HUES48 (cell line): ENCODE measurements at regions not wholly inside any gene's neighbourhood (a gene's known extent, or its start where the extent isn't known, plus 50 kb on each side); places are given as distances from the start of the nearest gene placed in this dataset.
"Not testable (repeated sequence)": the region's sequence is repeated elsewhere in the genome, so short reads cannot be mapped to it uniquely, and the experiment has no call there.

Experiments used
- H3K27ac ChIP-seq: one replicate; pipeline ENCODE4 v1.7.0; 2013; ENCODE audit warnings: low read depth, low read length, inconsistent platforms
- H3K27me3 ChIP-seq: 2 replicates; pipeline ENCODE4 v1.6.1; 2013; ENCODE audit warnings: mild to moderate bottlenecking, low read length; ENCODE audit not compliant: control insufficient read depth, insufficient read depth
- H3K36me3 ChIP-seq: 2 replicates; pipeline ENCODE4 v1.6.1; 2013; ENCODE audit warnings: low read length; ENCODE audit not compliant: control insufficient read depth, insufficient read depth
- H3K4me1 ChIP-seq: 2 replicates; pipeline ENCODE4 v1.6.1; 2013; ENCODE audit warnings: mild to moderate bottlenecking, low read length; ENCODE audit not compliant: control insufficient read depth, insufficient read depth
- H3K4me3 ChIP-seq: 2 replicates; pipeline ENCODE4 v1.5.1; 2013; ENCODE audit warnings: mild to moderate bottlenecking, low read depth, low read length
- H3K9ac ChIP-seq: 2 replicates; pipeline ENCODE4 v1.6.1; 2013; ENCODE audit warnings: mild to moderate bottlenecking, low read depth, low read length, moderate library complexity
- H3K9me3 ChIP-seq: 2 replicates; pipeline ENCODE4 v1.6.1; 2013; ENCODE audit warnings: low read length; ENCODE audit not compliant: control insufficient read depth, insufficient read depth

DNA sequence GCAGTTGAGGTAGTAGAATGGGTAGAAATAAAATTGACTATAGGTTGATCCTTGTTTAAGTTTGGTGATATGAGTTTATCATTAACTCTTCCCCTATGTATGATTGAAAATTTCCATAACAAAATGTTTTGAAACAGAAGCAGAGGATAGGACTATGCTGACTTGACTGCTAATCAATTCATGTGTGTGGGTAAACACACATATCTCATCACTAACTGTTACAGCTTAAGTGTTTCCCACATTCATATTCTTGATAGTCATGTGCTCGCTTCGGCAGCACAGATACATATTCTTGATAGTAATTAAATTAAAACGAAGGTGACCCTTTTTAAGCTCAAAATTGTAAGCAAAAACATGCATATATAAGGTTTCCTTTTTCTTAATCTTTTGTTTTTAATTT, 68.2 kb upstream of the SAMSN1 start:
- Histone ChIP-seq H3K27ac (peak overlapping the region; percentile 87), H3K9me3 (peaks cover 8% of the 10 kb centered on the region), H3K4me1 (peaks cover 70% of the 10 kb centered on the region), H3K27me3 (no peaks in the 10 kb centered on the region), H3K4me3 (no peak overlapping the region), H3K9ac (0 out of 2 replicates have a peak overlapping the region, but pooled peaks have one; percentile 58), H3K36me3 (no peaks in the 10 kb centered on the region)

DNA sequence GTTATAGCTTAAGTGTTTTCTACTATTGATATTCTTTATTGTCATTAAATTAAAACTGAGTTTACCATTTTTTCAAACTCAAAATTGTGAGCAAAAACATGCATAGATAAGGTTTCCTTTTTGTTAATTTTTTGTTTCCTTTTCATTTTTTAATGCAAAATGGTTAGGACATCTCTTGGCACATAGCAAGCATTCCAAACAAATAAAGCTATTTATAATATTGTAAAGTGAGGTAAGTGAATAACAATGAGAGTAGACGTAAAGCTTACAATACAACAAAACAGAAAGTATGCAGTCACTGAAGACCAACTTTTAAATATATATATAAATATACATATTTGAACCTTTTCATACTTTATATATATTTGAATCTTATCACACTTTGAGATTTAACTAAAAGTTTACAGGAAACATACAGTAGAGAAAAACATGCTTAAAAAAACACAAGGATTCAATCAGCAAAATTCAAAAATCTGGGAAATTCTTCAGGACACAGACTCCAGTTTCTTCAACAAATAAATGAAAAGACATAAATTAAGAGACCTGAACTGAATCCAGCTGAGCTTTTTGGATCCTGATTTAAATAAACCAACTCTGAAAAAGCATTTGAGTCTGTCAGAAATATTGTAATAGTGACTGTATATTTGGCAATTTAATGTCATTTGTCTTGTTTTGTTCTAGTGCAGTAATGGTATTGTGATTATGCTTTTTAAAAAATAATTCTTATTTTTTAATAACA, 67.5 kb upstream of the SAMSN1 start:
- Histone ChIP-seq H3K4me1 (peaks cover 63% of the 10 kb centered on the region), H3K9ac (no peak overlapping the region), H3K9me3 (peaks cover 8% of the 10 kb centered on the region), H3K36me3 (no peaks in the 10 kb centered on the region), H3K4me3 (no peak overlapping the region; the same call in 1 of the 2 replicates), H3K27ac (peak overlapping the region; percentile 41), H3K27me3 (no peaks in the 10 kb centered on the region)

DNA sequence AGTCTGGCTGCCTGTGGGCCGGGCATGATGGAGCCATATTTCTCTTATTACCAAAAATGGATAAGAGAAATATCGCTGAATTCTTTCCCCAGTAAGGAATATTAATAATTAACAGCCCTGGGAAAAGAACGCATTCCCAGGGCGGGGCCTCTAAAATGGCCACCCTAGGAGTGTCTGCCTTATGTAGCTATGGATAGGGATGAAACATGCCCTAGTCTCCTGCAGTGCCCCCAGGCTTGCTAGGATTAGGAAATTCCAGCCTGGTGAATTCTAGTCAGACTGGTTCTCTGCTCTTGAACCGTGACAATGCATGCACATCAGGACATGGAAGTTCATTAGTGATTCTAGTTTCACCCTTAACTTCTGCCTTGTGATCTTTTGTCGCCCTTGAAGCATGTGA, 64.0 kb upstream of the SAMSN1 start:
- H3K27ac ChIP-seq, H3K36me3 ChIP-seq, H3K27me3 ChIP-seq, H3K9ac ChIP-seq, H3K4me3 ChIP-seq: not testable (repeated sequence)
- Histone ChIP-seq H3K4me1 (peaks cover 33% of the 10 kb centered on the region), H3K9me3 (peaks cover 13% of the 10 kb centered on the region)

DNA sequence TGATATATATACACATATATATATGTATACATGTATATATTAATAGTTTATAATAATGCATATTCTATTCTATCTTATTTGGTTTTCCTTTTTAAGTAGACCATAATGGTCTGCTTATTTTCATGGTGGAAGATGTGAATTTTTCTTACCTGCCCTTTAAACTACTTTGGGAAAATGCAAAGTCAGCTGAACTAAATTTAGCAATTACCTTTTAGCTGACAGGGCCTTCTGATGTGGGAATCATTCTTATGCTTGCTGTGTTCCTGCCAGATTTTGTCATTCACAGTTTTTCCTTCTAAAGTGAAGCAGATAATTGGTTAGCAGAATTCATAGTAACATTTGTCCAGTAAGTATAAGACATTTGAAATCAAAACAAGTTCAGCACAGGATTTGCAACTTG, 63.2 kb upstream of the SAMSN1 start:
- Histone ChIP-seq H3K4me1 (peaks cover 25% of the 10 kb centered on the region), H3K4me3 (no peak overlapping the region), H3K9ac (no peak overlapping the region), H3K36me3 (no peaks in the 10 kb centered on the region), H3K27me3 (no peaks in the 10 kb centered on the region), H3K9me3 (peaks cover 13% of the 10 kb centered on the region), H3K27ac (no peak overlapping the region)

DNA sequence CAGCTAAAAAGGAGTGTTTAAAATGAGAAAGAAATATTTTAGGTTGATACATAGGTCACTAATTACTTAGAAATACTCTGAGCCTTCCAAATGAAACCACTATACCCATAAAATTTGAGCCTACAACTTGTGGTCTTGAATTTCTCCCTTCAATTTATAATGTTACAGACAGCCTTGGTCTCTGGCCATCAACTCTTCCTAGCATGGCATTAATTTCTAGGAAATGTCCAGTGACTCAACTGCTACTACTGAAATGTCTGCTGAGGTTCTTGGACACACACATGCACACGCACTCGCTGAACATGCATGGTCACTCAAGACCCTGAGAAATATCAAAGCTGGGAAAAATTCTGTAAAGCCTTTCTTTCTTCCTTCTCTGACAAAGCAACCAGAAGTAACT, 61.1 kb upstream of the SAMSN1 start:
- Histone ChIP-seq H3K36me3 (no peaks in the 10 kb centered on the region), H3K9me3 (peaks cover 13% of the 10 kb centered on the region), H3K27ac (no peak overlapping the region), H3K27me3 (no peaks in the 10 kb centered on the region), H3K9ac (no peak overlapping the region), H3K4me1 (peaks cover 18% of the 10 kb centered on the region), H3K4me3 (no peak overlapping the region)

DNA sequence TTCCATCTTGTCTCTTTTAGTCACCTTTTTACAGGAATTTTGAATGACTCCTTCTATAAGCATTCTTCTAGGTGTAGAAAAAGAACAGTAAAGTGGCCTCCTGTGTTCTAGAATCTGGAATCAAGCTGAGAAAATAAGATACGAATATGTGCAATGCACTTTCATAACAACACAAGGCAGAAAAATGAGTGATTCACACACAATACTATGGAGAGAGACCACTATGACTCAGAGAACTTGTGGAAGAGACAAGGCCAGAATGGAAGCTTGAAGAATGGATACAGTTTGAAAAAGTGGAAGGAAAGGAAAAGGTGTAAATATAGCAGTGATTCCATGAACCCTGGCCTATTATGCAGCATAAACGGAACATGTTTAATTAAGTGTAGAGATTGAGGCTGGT, 57.1 kb upstream of the SAMSN1 start:
- 0 out of 2 replicates have a peak, but pooled peaks cover 2% of the 10 kb centered on the region for H3K9me3 ChIP-seq
- H3K4me3 ChIP-seq = no peak overlapping the region
- peaks cover 23% of the 10 kb centered on the region for H3K4me1 ChIP-seq
- H3K27me3 ChIP-seq = no peaks in the 10 kb centered on the region
- no peaks in the 10 kb centered on the region for H3K36me3 ChIP-seq
- H3K27ac ChIP-seq = peak overlapping the region; percentile 23
- no peak overlapping the region for H3K9ac ChIP-seq

DNA sequence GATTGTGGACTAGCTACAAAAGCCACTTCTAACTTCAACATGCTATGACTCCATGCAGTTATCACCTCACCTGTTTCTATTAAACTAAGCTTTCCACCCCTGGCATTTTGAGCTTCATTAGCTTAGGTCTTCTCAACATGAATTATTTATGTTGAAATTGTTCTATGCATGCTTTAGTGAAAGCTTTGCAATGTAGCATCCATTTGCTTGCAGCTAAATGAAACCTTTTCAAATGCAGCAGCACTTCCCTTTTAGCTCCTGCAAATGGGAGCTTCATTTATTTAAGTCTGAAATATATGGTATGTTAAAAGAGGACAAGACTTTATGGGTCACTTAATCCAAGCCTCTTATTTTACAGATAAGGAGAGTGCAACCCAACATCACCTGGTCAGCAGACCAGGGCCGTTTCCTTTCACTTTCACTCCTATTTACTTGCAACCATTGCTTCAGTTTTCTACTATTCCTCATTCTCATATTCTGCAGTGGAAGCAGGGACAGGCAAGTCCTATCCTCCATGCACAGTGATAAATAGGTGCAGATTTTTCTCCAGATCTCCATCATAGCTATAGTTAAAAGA, 56.4 kb upstream of the SAMSN1 start:
- H3K4me3 ChIP-seq = no peak overlapping the region
- H3K36me3 ChIP-seq = no peaks in the 10 kb centered on the region
- no peaks in the 10 kb centered on the region for H3K27me3 ChIP-seq
- no peak overlapping the region for H3K9ac ChIP-seq
- H3K27ac ChIP-seq = peak overlapping the region; percentile 23
- peaks cover 23% of the 10 kb centered on the region for H3K4me1 ChIP-seq
- H3K9me3 ChIP-seq = no peaks in the 10 kb centered on the region

DNA sequence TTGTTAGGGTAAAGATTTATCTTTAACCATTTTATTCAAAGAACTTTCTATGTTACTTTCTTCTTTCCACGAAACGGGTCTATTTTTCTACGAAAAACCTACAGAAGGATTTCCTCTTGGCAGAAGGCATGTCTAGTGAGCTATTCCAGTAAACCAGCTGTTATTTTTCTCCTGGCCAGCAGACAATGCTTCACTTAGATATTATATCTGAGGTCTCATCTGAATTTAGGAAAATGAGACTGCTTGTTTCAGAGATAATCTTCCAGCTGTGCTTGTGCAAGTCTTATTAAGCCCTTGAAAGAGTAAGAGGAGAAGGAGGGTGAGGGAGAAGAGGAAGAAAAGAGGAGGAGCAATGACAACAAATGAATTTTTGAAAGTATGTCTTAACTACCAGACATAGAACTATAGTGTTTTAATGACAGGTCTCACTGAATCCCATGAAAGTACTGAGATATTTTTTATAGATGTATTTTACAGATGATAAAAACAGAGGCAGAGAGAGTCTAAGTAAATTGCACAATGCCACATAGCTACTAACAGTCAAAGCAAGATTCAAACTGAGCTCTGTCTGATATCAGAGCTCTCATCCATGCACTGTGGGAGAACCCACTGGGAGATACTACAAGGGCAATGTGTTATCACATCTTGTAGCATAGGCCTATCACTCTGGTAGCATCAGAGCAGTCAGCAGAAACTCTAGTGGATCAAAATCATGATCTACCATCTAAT, 54.6 kb upstream of the SAMSN1 start:
- H3K9ac ChIP-seq = no peak overlapping the region
- no peaks in the 10 kb centered on the region for H3K36me3 ChIP-seq
- H3K4me3 ChIP-seq = no peak overlapping the region
- H3K27me3 ChIP-seq = no peaks in the 10 kb centered on the region
- no peak overlapping the region for H3K27ac ChIP-seq
- peaks cover 6% of the 10 kb centered on the region; the same call in 1 of the 2 replicates for H3K9me3 ChIP-seq
- H3K4me1 ChIP-seq = peaks cover 18% of the 10 kb centered on the region

DNA sequence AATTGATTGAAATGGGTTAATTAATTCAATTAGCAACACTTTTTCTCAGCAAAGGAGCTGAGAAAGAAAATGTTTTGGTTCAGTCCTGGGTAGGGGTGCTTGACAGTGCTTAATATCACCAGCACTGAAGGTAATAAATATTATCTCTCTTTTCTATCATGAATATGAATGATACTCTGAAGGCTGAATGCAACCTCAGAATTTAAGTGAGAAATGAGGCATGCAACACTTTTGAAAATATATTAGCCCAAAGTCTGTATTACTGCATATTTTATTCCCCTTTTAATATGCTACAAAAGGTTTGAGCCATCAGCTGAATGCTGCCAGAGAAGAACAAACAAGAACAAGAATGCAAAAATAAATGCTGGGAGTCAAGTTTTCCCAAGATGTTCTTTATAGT, 52.0 kb upstream of the SAMSN1 start:
- no peaks in the 10 kb centered on the region for H3K27me3 ChIP-seq
- H3K4me3 ChIP-seq = no peak overlapping the region
- no peak overlapping the region for H3K27ac ChIP-seq
- H3K9me3 ChIP-seq = peaks cover 6% of the 10 kb centered on the region; the same call in 1 of the 2 replicates
- H3K36me3 ChIP-seq = no peaks in the 10 kb centered on the region
- peaks cover 13% of the 10 kb centered on the region for H3K4me1 ChIP-seq
- H3K9ac ChIP-seq = no peak overlapping the region
